Stomach (tissue), 4 donors: ENCODE measurements at regions not wholly inside any gene's neighbourhood (a gene's known extent, or its start where the extent isn't known, plus 50 kb on each side); places are given as distances from the start of the nearest gene placed in this dataset.

ENCODE experiments used
- CTCF ChIP-seq, 7 experiments: fragments of 450-650 bp in 4 of 7; fragments of 200-600 bp in 3 of 7; sonication (generic) in 3 of 7; IDR thresholded peaks; one replicate each; pipeline ENCODE4 v1.5.1; 2016 to 2019; ENCODE audit warnings: antibody characterized with exemption in 7 of 7, control low read depth in 2 of 7, mild to moderate bottlenecking in 1 of 7
- POLR2A ChIP-seq, 4 donors: fragments of 450-650 bp; IDR thresholded peaks; one replicate each; pipeline ENCODE4 v1.6.1; 2016; ENCODE audit warnings: antibody characterized with exemption in 4 of 4, control low read depth in 2 of 4, mild to moderate bottlenecking in 1 of 4, moderate library complexity in 1 of 4
- POLR2AphosphoS5 ChIP-seq, 3 donors: sonication (generic); formaldehyde crosslinking; IDR thresholded peaks; one replicate each; pipeline ENCODE4 v1.6.1; 2016; ENCODE audit warnings: antibody characterized with exemption in 3 of 3

GRCh38 chr11:109018639-109019038 is 353.8 kb downstream of the DDX10 start:
- TF ChIP-seq CTCF (IDR thresholded peaks at IDR 0.05) = no peak
- no peak for TF ChIP-seq POLR2A (IDR thresholded peaks at IDR 0.05)
- no peak for TF ChIP-seq POLR2AphosphoS5 (IDR thresholded peaks at IDR 0.05)
